ENCODE measurements at regions not wholly inside any gene's neighbourhood (a gene's known extent, or its start where the extent isn't known, plus 50 kb on each side); places are given as distances from the start of the nearest gene placed in this dataset.

DNA sequence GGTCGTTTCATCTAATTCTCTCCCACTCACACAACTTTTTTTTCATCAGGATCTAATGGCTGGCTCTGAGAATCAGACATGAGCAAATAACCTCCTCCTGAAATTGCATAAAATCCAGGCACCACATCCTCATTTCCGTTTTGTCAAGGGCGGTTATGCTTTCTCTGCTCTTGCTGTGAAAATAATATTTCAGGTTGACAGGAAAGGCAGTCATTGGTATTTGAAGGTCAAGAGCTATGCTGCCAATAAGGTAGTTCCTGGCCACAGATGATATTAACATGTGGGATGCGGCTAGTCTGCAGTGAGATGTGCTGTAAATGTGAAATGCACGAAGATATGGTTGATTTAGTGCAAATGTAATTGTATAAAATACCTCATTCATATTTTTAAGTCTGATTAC lies 870.2 kb upstream of the TMEM132C start:
- H3K4me1 ChIP-seq (ENCODE audit: insufficient read depth, low read length) = peaks cover 48% of the 10 kb centered on the region
- ChIA-PET POLR2A (ENCODE audit: unreplicated experiment) (no interaction called here), CTCF (no interaction called here)
- no peak overlapping the region for H3K4me2 ChIP-seq (ENCODE audit: low read length)
- H3K27me3 ChIP-seq (ENCODE audit: low read length) = no peaks in the 10 kb centered on the region
- H3K4me3 ChIP-seq (ENCODE audit: low read length) = no peak overlapping the region
- ATAC-seq (no peak), DNase-seq (no peak)
- intact Hi-C loops (cut with micrococcal nuclease) = no loop called here
- H3K36me3 ChIP-seq (ENCODE audit: low read depth, low read length) = no peaks in the 10 kb centered on the region
- no peak overlapping the region for H3K27ac ChIP-seq (ENCODE audit: low read length)
- no peaks in the 10 kb centered on the region for H3K79me2 ChIP-seq (ENCODE audit: low read length)
- H2AFZ ChIP-seq (ENCODE audit: low read length) = no peak overlapping the region
- H3K9ac ChIP-seq (ENCODE audit: low read length) = no peak overlapping the region
- H3K9me2 ChIP-seq (replicated peaks; ENCODE audit: low read length) = no peaks in the 10 kb centered on the region
- TF ChIP-seq, protein P1, sequence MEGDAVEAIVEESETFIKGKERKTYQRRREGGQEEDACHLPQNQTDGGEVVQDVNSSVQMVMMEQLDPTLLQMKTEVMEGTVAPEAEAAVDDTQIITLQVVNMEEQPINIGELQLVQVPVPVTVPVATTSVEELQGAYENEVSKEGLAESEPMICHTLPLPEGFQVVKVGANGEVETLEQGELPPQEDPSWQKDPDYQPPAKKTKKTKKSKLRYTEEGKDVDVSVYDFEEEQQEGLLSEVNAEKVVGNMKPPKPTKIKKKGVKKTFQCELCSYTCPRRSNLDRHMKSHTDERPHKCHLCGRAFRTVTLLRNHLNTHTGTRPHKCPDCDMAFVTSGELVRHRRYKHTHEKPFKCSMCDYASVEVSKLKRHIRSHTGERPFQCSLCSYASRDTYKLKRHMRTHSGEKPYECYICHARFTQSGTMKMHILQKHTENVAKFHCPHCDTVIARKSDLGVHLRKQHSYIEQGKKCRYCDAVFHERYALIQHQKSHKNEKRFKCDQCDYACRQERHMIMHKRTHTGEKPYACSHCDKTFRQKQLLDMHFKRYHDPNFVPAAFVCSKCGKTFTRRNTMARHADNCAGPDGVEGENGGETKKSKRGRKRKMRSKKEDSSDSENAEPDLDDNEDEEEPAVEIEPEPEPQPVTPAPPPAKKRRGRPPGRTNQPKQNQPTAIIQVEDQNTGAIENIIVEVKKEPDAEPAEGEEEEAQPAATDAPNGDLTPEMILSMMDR (conservative IDR thresholded peaks at IDR 0.05; ENCODE audit: low read depth, low read length) = no peak
- TF ChIP-seq EZH2phosphoT487 (IDR thresholded peaks at IDR 0.05; ENCODE audit: borderline replicate concordance, low read length) (no peak), EZH2 (IDR thresholded peaks at IDR 0.05; ENCODE audit: low read length, unreplicated experiment) (no peak)
- no TSS peak for BruUV-seq (replicated peaks)
- no peaks in the 10 kb centered on the region for H4K20me1 ChIP-seq (ENCODE audit: low read length)
- no peaks in the 10 kb centered on the region for H3K9me3 ChIP-seq (ENCODE audit: low read length)
- H3F3A ChIP-seq (ENCODE audit: low read length, unreplicated experiment) = no peaks in the 10 kb centered on the region

GRCh38 chr12:127398016-127398710 lies 868.8 kb upstream of the TMEM132C start:
- Histone ChIP-seq H3F3A (ENCODE audit: low read length, unreplicated experiment) (no peaks in the 10 kb centered on the region), H4K20me1 (ENCODE audit: low read length) (no peaks in the 10 kb centered on the region), H3K27ac (ENCODE audit: low read length) (no peak overlapping the region), H3K9me2 (replicated peaks; ENCODE audit: low read length) (no peaks in the 10 kb centered on the region), H3K36me3 (ENCODE audit: low read depth, low read length) (no peaks in the 10 kb centered on the region), H3K4me1 (ENCODE audit: insufficient read depth, low read length) (peaks cover 48% of the 10 kb centered on the region), H3K4me2 (ENCODE audit: low read length) (no peak overlapping the region), H3K79me2 (ENCODE audit: low read length) (no peaks in the 10 kb centered on the region), H3K9me3 (ENCODE audit: low read length) (no peaks in the 10 kb centered on the region), H3K4me3 (ENCODE audit: low read length) (no peak overlapping the region), H3K9ac (ENCODE audit: low read length) (no peak overlapping the region), H2AFZ (ENCODE audit: low read length) (no peak overlapping the region), H3K27me3 (ENCODE audit: low read length) (no peaks in the 10 kb centered on the region)
- CTCF ChIA-PET = no interaction called here
- no peak for TF ChIP-seq EZH2 (IDR thresholded peaks at IDR 0.05; ENCODE audit: low read length, unreplicated experiment)
- TF ChIP-seq EZH2phosphoT487 (IDR thresholded peaks at IDR 0.05; ENCODE audit: borderline replicate concordance, low read length) = no peak
- TF ChIP-seq, protein P1 (conservative IDR thresholded peaks at IDR 0.05; ENCODE audit: low read depth, low read length) = no peak
- POLR2A ChIA-PET (ENCODE audit: unreplicated experiment) = no interaction called here
- no TSS peak for BruUV-seq (replicated peaks)
- ATAC-seq = no peak
- no peak for DNase-seq
- intact Hi-C loops (cut with micrococcal nuclease) = no loop called here

GRCh38 chr12:127399451-127399850 lies 867.5 kb upstream of the TMEM132C start:
- ChIA-PET CTCF (no interaction called here), POLR2A (ENCODE audit: unreplicated experiment) (interaction anchor here (0.5 kb wide), 1 partner anchor 8 kb away, joined by 10 read pairs; no protein-coding TSS in a partner anchor)
- H3K27me3 ChIP-seq (ENCODE audit: low read length) = no peaks in the 10 kb centered on the region
- H3K4me2 ChIP-seq (ENCODE audit: low read length) = no peak overlapping the region
- intact Hi-C loops (cut with micrococcal nuclease) = no loop called here
- H3K36me3 ChIP-seq (ENCODE audit: low read depth, low read length) = no peaks in the 10 kb centered on the region
- H3F3A ChIP-seq (ENCODE audit: low read length, unreplicated experiment) = no peaks in the 10 kb centered on the region
- BruUV-seq (replicated peaks) = no TSS peak
- no peaks in the 10 kb centered on the region for H3K79me2 ChIP-seq (ENCODE audit: low read length)
- TF ChIP-seq EZH2phosphoT487 (IDR thresholded peaks at IDR 0.05; ENCODE audit: borderline replicate concordance, low read length) (no peak), EZH2 (IDR thresholded peaks at IDR 0.05; ENCODE audit: low read length, unreplicated experiment) (no peak)
- TF ChIP-seq, protein P1 (conservative IDR thresholded peaks at IDR 0.05; ENCODE audit: low read depth, low read length) = no peak
- H3K27ac ChIP-seq (ENCODE audit: low read length) = no peak overlapping the region
- no peak overlapping the region for H3K9ac ChIP-seq (ENCODE audit: low read length)
- H3K4me1 ChIP-seq (ENCODE audit: insufficient read depth, low read length) = peaks cover 38% of the 10 kb centered on the region
- no peak for DNase-seq
- no peaks in the 10 kb centered on the region for H4K20me1 ChIP-seq (ENCODE audit: low read length)
- no peak for ATAC-seq
- H3K4me3 ChIP-seq (ENCODE audit: low read length) = no peak overlapping the region
- no peaks in the 10 kb centered on the region for H3K9me3 ChIP-seq (ENCODE audit: low read length)
- no peak overlapping the region for H2AFZ ChIP-seq (ENCODE audit: low read length)
- no peaks in the 10 kb centered on the region for H3K9me2 ChIP-seq (replicated peaks; ENCODE audit: low read length)

All from PC-3 (cell line).